ENCODE measurements at regions not wholly inside any gene's neighbourhood (a gene's known extent, or its start where the extent isn't known, plus 50 kb on each side); places are given as distances from the start of the nearest gene placed in this dataset.

- DNase-seq = no peak
Measured at GRCh38 chr1:110763149-110763548, 88.4 kb upstream of the KCNA3 start.

- no peak for DNase-seq
Measured at GRCh38 chr1:110760321-110760720, 85.6 kb upstream of the KCNA3 start.

GRCh38 chr1:110756506-110756905 lies 81.8 kb upstream of the KCNA3 start:
- no peak for DNase-seq

- DNase-seq = no peak
Measured at GRCh38 chr1:110752941-110753725, 78.4 kb upstream of the KCNA3 start.

- DNase-seq = no peak
Measured at GRCh38 chr1:110750562-110750961, 75.8 kb upstream of the KCNA3 start.

GRCh38 chr1:110749960-110750359 lies 75.2 kb upstream of the KCNA3 start:
- no peak for DNase-seq

- DNase-seq = peak; percentile 14
Measured at GRCh38 chr1:110746644-110747259, 72.0 kb upstream of the KCNA3 start.

GRCh38 chr1:110743397-110743796 lies 68.7 kb upstream of the KCNA3 start:
- DNase-seq = no peak

GRCh38 chr1:110736900-110737605 lies 62.3 kb upstream of the KCNA3 start:
- no peak for DNase-seq

- DNase-seq = no peak
Measured at GRCh38 chr1:110734133-110734680, 59.5 kb upstream of the KCNA3 start.

GRCh38 chr1:110731529-110731928 lies 56.8 kb upstream of the KCNA3 start:
- DNase-seq = no peak

GRCh38 chr1:110728388-110729001 lies 53.8 kb upstream of the KCNA3 start:
- no peak for DNase-seq

- DNase-seq = no peak
Measured at GRCh38 chr1:110727246-110727645, 52.5 kb upstream of the KCNA3 start.

- no peak for DNase-seq
Measured at GRCh38 chr1:110726755-110727154, 52.0 kb upstream of the KCNA3 start.
